Upper lobe of left lung (tissue), 4 donors: ENCODE measurements at regions not wholly inside any gene's neighbourhood (a gene's known extent, or its start where the extent isn't known, plus 50 kb on each side); places are given as distances from the start of the nearest gene placed in this dataset.

Experiments
- EP300 ChIP-seq, 4 donors: sonication (generic); formaldehyde crosslinking; IDR thresholded peaks; one replicate each; pipeline ENCODE4 v1.5.1; 2017; ENCODE audit warnings: antibody characterized with exemption in 4 of 4, control low read depth in 2 of 4
- POLR2A ChIP-seq, 4 donors: fragments of 450-650 bp; IDR thresholded peaks; one replicate each; pipeline ENCODE4 v1.5.1; 2016 to 2017; ENCODE audit warnings: antibody characterized with exemption in 4 of 4, mild to moderate bottlenecking in 2 of 4
- POLR2AphosphoS5 ChIP-seq, 2 donors: sonication (generic); formaldehyde crosslinking; IDR thresholded peaks; one replicate each; pipeline ENCODE4 v1.5.1; 2017; ENCODE audit warnings: antibody characterized with exemption in 2 of 2
- TF ChIP-seq, protein P1 (sequence below), 6 experiments: fragments of 450-650 bp in 4 of 6; fragments of 200-600 bp in 2 of 6; sonication (generic) in 2 of 6; IDR thresholded peaks; one replicate each; pipeline ENCODE4 v1.5.1; 2016 to 2019; ENCODE audit warnings: antibody characterized with exemption in 6 of 6

- TF ChIP-seq, protein P1, sequence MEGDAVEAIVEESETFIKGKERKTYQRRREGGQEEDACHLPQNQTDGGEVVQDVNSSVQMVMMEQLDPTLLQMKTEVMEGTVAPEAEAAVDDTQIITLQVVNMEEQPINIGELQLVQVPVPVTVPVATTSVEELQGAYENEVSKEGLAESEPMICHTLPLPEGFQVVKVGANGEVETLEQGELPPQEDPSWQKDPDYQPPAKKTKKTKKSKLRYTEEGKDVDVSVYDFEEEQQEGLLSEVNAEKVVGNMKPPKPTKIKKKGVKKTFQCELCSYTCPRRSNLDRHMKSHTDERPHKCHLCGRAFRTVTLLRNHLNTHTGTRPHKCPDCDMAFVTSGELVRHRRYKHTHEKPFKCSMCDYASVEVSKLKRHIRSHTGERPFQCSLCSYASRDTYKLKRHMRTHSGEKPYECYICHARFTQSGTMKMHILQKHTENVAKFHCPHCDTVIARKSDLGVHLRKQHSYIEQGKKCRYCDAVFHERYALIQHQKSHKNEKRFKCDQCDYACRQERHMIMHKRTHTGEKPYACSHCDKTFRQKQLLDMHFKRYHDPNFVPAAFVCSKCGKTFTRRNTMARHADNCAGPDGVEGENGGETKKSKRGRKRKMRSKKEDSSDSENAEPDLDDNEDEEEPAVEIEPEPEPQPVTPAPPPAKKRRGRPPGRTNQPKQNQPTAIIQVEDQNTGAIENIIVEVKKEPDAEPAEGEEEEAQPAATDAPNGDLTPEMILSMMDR (IDR thresholded peaks at IDR 0.05): no peak
- TF ChIP-seq POLR2A (IDR thresholded peaks at IDR 0.05): no peak
- no peak for TF ChIP-seq EP300 (IDR thresholded peaks at IDR 0.05)
- no peak for TF ChIP-seq POLR2AphosphoS5 (IDR thresholded peaks at IDR 0.05)
Observed at GRCh38 chr18:57863706-57864105, 60.6 kb upstream of the ATP8B1 start.
